Forelimb muscle (tissue), 1 donor: ENCODE measurements at regions not wholly inside any gene's neighbourhood (a gene's known extent, or its start where the extent isn't known, plus 50 kb on each side); places are given as distances from the start of the nearest gene placed in this dataset.

ENCODE experiments used
- DNase-seq: peaks from one replicate; pipeline ENCODE4 v3.0.0-alpha.2; 2013; ENCODE audit warnings: low read depth

DNA sequence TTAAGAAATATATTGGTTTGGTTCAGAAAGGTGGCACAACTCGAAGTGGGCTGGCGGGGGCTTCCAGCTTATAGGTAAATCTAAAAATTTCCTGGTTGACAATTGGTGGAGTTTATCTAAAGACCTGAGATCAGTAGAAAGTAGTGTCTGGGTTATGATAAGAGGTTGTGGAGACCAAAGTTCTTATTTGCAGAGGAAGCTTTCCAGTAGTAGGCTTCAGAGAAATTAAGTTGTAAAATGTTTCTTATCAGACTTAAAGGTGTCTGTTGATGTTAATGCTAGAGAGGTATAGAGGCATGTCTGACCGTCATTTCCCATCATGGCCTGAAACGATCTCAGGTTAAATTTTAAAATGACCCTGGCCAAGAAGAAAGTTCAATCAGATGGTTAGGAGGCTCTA, 565.2 kb upstream of the DPPA4 start:
- DNase-seq: no peak

GRCh38 chr3:109903100-109903499, 565.8 kb upstream of the DPPA4 start:
- no peak for DNase-seq

GRCh38 chr3:109910772-109911171, 573.4 kb upstream of the DPPA4 start:
- DNase-seq: no peak

DNA sequence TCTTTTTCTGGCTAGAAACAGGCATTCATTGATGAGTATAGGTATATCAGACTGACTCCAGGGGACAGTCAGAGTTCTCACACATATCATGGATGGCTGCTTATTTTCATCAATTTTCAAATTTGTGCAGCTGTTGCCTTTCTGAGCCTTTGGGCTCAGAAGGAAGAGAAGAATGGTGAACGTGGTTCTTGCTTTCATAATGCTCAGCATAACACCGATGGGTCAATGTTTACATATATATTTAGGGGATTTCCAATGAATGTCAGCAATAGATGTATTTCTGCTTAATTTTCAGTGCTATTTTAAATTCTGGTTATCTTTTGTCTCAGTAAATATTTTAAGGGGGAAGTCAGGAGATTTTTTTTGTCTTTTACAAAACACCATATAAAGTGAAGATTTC, 581.4 kb upstream of the DPPA4 start:
- no peak for DNase-seq

DNA sequence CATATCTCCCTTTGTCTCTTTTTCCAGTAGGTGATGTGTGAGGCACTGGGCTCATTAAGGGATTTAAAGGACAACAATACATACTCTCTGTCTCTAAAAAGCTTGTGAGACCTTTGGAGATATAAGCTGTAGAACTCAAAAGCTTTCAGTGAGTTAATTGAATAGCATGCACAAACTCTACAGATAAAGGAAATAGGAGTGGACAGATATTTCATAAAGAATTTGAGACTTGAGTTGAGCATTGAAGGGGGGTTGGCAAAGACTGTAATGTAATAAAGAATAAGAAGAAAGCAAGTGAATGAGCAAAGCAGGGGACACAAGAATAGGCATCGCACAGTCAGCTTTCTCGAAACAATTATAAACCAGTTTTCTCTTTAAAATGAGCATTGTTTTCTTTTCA, 583.4 kb upstream of the DPPA4 start:
- no peak for DNase-seq

GRCh38 chr3:109921509-109921908, 584.2 kb upstream of the DPPA4 start:
- DNase-seq: no peak

DNA sequence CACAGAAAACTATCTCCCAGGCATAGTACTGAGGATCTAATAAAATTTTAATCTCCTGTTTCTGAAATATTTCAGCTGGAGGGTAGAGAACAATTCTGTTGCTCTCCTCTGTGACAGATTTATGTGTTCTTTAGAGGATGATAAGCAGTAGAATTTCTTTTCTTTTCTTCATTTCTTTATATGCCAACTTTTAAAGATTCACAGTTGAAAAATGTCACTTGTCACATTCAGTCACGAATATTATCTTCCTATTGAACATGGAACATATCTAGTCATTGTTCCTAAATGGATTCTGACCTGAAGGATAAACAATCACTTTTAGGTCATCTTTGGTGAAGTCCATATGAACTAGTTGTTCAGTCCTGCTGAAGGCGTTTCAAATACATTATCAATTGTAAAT, 585.5 kb upstream of the DPPA4 start:
- DNase-seq: no peak

- no peak for DNase-seq
These were observed 586.1 kb upstream of the DPPA4 start for GRCh38 chr3:109923431-109923830.

GRCh38 chr3:109924196-109924595, 586.9 kb upstream of the DPPA4 start:
- no peak for DNase-seq

DNA sequence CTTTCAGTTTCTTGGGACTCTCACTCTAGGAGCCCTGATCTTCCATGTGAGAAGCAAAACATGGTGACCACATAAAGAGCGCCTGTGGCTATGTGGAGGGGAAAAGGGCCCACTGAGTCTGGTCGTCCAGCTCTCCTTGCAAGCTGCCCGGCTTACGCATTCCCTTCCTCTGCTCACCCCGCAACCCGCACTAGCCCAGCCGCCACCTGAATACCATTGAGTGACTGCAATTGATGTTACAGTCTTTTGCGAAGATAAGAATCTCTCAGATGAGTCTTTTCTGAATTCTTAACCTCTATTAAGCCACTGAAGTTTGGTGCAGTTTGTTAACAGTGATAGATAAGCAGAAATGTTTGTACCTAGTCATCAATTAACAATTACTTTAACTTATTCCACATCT, 589.0 kb upstream of the DPPA4 start:
- DNase-seq: no peak

DNA sequence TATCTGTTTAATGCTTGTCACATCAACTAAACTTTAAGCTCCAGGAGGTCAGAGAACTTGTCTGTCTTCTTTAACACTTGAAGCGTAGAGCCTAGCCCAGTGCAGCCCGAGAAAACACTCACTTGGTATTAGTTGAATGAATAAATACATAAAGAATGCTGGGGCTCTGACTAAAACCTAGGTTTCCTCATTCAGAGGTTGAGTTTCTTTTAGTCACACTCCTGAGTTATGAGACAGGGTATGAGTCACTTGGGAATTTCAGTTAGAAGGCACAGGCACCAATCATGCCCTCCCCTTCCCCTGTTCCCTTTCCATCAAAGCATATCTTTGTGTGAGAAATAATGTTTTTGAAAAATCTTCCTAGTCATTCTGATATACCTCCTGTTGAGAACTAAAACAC, 589.8 kb upstream of the DPPA4 start:
- no peak for DNase-seq

DNA sequence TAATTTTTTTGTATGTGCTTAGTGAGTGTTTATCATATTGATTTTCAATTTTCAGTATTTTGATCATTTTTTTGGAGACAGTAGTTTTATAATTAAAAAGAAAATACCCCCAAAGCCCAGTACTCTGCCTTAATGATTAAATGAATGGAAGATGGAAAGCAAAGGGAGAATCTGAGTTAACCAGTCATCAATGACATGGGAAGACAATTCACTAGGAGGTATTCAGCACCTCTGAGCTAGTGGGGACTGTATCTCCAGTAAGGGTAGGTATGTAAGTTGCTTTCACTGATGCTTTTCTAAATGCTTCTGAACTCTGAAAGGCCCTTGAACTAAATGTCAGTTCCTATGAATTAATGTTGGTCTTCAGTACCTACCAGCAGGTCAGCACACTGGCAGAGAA, 590.4 kb upstream of the DPPA4 start:
- no peak for DNase-seq

GRCh38 chr3:109930582-109930981, 593.2 kb upstream of the DPPA4 start:
- no peak for DNase-seq

GRCh38 chr3:109933576-109933975, 596.2 kb upstream of the DPPA4 start:
- DNase-seq: no peak

DNA sequence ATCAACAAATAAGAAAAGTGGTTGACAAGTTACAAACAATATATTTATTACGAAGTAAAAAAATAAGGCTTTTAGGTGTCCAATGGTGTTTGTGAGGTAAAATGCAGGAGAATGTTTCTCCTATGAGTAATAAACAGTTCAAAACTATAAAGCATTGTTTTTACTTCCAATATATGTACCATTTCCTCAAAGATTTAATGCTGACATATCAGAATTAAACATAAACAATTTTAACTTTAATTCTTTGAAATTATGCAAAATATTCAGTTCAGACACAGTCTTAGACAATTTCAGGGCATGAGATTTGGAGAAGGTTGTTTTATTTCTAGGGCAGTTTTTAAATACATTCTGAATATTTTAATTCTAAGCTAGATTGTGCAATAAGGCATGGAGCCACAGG, 602.5 kb upstream of the DPPA4 start:
- no peak for DNase-seq

DNA sequence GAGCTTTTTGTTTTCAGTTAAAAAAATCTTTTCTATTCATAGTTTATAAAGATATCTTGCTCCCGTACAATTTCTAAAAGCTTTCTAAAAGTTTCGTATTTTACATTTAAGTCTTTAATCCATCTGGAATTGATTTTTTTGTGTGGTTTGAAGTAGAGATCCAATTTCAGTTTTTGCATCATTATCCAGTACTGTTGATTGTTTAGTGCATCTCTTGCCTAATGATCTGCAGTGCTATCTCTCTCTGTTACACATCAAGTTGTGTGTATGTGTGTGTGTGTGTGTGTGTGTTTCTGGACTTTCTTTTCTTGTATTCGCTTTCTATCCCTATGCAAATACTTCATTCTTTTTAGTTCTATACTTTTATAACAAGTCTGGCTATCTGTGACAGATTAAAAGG, 605.8 kb upstream of the DPPA4 start:
- DNase-seq: no peak

DNA sequence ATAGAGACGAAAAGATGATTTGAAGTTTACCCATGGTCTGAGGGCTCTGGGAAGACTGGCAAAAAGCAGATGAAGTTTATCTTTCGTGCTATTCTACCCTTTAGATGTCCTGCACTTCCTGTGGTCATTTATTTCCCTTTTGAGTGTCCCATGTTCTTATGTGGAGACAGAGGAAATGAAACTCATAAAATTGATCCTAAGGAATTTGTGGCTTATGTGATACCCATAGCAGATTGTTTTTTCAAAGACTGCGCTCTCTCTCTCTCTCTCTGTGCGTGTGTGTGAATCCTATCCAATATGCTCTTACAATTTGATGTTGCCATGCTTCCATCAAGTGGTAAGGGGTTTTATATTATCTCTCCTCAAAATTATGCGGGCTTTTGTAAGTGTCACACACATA, 607.5 kb upstream of the DPPA4 start:
- no peak for DNase-seq

- DNase-seq: peak; percentile 31
These were observed 615.6 kb upstream of the DPPA4 start for GRCh38 chr3:109952924-109953323.

- DNase-seq: no peak
These were observed 626.5 kb upstream of the DPPA4 start for GRCh38 chr3:109963831-109964230.

- DNase-seq: no peak
These were observed 636.4 kb upstream of the DPPA4 start for GRCh38 chr3:109973733-109974132.

GRCh38 chr3:109977897-109978296, 640.6 kb upstream of the DPPA4 start:
- DNase-seq: peak; percentile 52

- no peak for DNase-seq
These were observed 644.9 kb upstream of the DPPA4 start for GRCh38 chr3:109982201-109982600.

DNA sequence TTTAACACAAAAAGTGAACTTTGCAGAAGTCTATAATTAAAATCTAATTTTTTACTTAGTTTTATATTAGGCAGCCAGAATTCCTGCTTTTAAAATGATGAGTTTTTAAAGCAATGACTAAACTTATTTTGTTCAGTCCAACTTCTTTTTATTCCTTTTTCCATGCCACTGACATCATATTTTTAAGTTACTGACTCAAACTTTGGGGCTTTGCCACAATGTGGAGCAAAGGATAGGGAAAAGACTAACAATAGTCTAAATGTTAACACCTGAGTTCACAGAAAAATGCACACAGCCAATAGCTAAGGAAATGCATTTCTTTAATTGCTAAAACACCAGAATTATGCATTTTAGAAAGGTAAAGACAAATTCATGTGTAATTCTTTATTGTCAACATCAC, 647.6 kb upstream of the DPPA4 start:
- no peak for DNase-seq

DNA sequence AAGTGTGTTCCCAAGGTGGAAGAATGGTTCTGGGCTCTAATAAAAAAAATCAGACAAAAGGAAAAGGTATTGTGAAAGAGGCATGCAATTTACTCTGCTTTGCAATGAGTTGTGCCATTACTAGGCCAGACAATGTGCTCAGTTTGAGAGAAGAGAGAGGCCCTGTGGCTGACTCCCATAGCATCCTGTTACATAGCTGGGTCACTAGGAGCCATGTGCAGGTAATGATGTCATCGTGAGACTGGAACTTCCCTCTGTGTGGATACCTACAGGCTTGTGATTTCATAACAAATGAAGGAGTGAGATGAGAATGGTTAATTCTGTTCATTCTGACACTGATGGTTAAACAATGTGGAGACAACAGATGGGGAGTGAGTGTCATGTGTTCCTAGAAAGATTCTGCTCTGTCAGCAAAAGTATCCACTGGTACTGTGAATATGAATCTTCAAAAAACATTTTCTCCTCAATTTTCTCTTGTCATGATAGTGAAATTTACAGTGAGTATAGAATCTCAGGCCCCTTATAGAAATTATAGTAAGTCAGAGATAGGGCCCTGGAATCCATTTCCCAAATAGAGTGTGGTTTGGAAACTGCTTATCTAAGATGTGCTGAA, 648.7 kb upstream of the DPPA4 start:
- DNase-seq: no peak

- no peak for DNase-seq
These were observed 657.5 kb upstream of the DPPA4 start for GRCh38 chr3:109994853-109995252.
